GM11168 (cell line): ENCODE measurements at regions not wholly inside any gene's neighbourhood (a gene's known extent, or its start where the extent isn't known, plus 50 kb on each side); places are given as distances from the start of the nearest gene placed in this dataset.

Experiments used
- in situ Hi-C: fragments of 300-500 bp; cut with MboI; formaldehyde crosslinking; loops from one replicate; pipeline ENCODE4 v1.12.0; 2022; ENCODE audit warnings: low sequenced_read_pairs; ENCODE audit not compliant: unreplicated experiment

GRCh38 chr12:19706936-19707335 is 267.6 kb downstream of the AEBP2 start:
- in situ Hi-C loops = no loop called here

GRCh38 chr12:19707948-19708409 is 268.7 kb downstream of the AEBP2 start:
- in situ Hi-C loops = no loop called here

- in situ Hi-C loops = no loop called here
Observed at GRCh38 chr12:19709889-19710288, 270.6 kb downstream of the AEBP2 start.

GRCh38 chr12:19710811-19711793 is 271.8 kb downstream of the AEBP2 start:
- in situ Hi-C loops = no loop called here

GRCh38 chr12:19712041-19712440 is 272.7 kb downstream of the AEBP2 start:
- in situ Hi-C loops = no loop called here

- in situ Hi-C loops = no loop called here
Observed at GRCh38 chr12:19718401-19718800, 279.1 kb downstream of the AEBP2 start.

GRCh38 chr12:19719672-19720071 is 280.4 kb downstream of the AEBP2 start:
- in situ Hi-C loops = no loop called here

GRCh38 chr12:19726122-19726521 is 286.8 kb downstream of the AEBP2 start:
- in situ Hi-C loops = no loop called here

- in situ Hi-C loops = no loop called here
Observed at GRCh38 chr12:19726592-19726991, 287.3 kb downstream of the AEBP2 start.

- in situ Hi-C loops = loop anchor here (10.0 kb wide), 1 partner anchor 858 kb away; no protein-coding TSS in a partner anchor
Observed at GRCh38 chr12:19737019-19737418, 297.7 kb downstream of the AEBP2 start.

- in situ Hi-C loops = loop anchor here (10.0 kb wide), 1 partner anchor 856 kb away; no protein-coding TSS in a partner anchor
Observed at GRCh38 chr12:19739195-19739776, 300.0 kb downstream of the AEBP2 start.

- in situ Hi-C loops = no loop called here
Observed at GRCh38 chr12:19740472-19741131, 301.3 kb downstream of the AEBP2 start.

GRCh38 chr12:19741132-19741489 is 301.8 kb downstream of the AEBP2 start:
- in situ Hi-C loops = no loop called here

GRCh38 chr12:19744705-19745218 is 305.5 kb downstream of the AEBP2 start:
- in situ Hi-C loops = no loop called here

- in situ Hi-C loops = no loop called here
Observed at GRCh38 chr12:19746471-19746870, 307.2 kb downstream of the AEBP2 start.

- in situ Hi-C loops = no loop called here
Observed at GRCh38 chr12:19749906-19750574, 310.7 kb downstream of the AEBP2 start.

GRCh38 chr12:19751078-19751477 is 311.8 kb downstream of the AEBP2 start:
- in situ Hi-C loops = no loop called here

- in situ Hi-C loops = no loop called here
Observed at GRCh38 chr12:19752712-19753111, 313.4 kb downstream of the AEBP2 start.

GRCh38 chr12:19755136-19755535 is 315.8 kb downstream of the AEBP2 start:
- in situ Hi-C loops = no loop called here

- in situ Hi-C loops = no loop called here
Observed at GRCh38 chr12:19757317-19757877, 318.1 kb downstream of the AEBP2 start.
